ENCODE measurements at regions not wholly inside any gene's neighbourhood (a gene's known extent, or its start where the extent isn't known, plus 50 kb on each side); places are given as distances from the start of the nearest gene placed in this dataset.

DNA sequence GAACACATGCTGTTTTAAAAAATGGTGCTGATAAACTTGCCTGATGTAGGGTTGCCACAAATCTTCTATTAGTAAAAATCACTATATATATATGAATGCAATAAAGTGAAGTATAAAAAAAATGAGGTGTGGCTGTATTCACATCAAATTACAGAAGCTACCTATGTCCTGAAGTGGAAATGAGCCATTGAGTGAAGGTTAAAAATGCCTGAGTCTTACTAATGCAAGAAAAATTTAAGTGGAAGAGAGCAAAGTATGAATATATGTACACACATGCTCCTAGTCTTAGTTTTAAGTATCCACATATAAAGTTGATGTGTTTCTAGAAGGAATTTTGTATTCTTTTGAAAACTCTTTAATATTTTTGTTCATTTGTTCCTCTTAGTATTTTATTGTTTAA, 808.3 kb upstream of the MAN1A1 start:
- H3K4me1 ChIP-seq: no peaks in the 10 kb centered on the region
- no peaks in the 10 kb centered on the region for H3K36me3 ChIP-seq
- TF ChIP-seq EP300 (IDR thresholded peaks at IDR 0.05) (no peak), POLR2AphosphoS5 (IDR thresholded peaks at IDR 0.05) (no peak), POLR2A (IDR thresholded peaks at IDR 0.05) (no peak)
- TF ChIP-seq, protein P1, sequence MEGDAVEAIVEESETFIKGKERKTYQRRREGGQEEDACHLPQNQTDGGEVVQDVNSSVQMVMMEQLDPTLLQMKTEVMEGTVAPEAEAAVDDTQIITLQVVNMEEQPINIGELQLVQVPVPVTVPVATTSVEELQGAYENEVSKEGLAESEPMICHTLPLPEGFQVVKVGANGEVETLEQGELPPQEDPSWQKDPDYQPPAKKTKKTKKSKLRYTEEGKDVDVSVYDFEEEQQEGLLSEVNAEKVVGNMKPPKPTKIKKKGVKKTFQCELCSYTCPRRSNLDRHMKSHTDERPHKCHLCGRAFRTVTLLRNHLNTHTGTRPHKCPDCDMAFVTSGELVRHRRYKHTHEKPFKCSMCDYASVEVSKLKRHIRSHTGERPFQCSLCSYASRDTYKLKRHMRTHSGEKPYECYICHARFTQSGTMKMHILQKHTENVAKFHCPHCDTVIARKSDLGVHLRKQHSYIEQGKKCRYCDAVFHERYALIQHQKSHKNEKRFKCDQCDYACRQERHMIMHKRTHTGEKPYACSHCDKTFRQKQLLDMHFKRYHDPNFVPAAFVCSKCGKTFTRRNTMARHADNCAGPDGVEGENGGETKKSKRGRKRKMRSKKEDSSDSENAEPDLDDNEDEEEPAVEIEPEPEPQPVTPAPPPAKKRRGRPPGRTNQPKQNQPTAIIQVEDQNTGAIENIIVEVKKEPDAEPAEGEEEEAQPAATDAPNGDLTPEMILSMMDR (IDR thresholded peaks at IDR 0.05): no peak
- intact Hi-C loops (cut with DNase I): no loop called here
- H3K9me3 ChIP-seq: peaks cover 0 to 3% (median 0%) of the 10 kb centered on the region in 4 donors
- no peak for DNase-seq
- H3K27me3 ChIP-seq: no peaks in the 10 kb centered on the region
- no peak overlapping the region for H3K27ac ChIP-seq
- no peak overlapping the region for H3K4me3 ChIP-seq

GRCh38 chr6:120147071-120147871, 797.7 kb upstream of the MAN1A1 start:
- intact Hi-C loops (cut with DNase I): no loop called here
- TF ChIP-seq POLR2A (IDR thresholded peaks at IDR 0.05) (no peak), EP300 (IDR thresholded peaks at IDR 0.05) (no peak), POLR2AphosphoS5 (IDR thresholded peaks at IDR 0.05) (no peak)
- TF ChIP-seq, protein P1 (IDR thresholded peaks at IDR 0.05): no peak
- H3K27ac ChIP-seq: no peak overlapping the region
- DNase-seq: no peak
- H3K4me1 ChIP-seq: no peaks in the 10 kb centered on the region
- 54 to 81% methylated on average over 4 of the region's 4 CpGs for WGBS, 2 donors
- no peak overlapping the region for H3K4me3 ChIP-seq
- no peaks in the 10 kb centered on the region for H3K27me3 ChIP-seq
- peaks cover 0 to 3% (median 0%) of the 10 kb centered on the region in 4 donors for H3K9me3 ChIP-seq
- no peaks in the 10 kb centered on the region for H3K36me3 ChIP-seq

DNA sequence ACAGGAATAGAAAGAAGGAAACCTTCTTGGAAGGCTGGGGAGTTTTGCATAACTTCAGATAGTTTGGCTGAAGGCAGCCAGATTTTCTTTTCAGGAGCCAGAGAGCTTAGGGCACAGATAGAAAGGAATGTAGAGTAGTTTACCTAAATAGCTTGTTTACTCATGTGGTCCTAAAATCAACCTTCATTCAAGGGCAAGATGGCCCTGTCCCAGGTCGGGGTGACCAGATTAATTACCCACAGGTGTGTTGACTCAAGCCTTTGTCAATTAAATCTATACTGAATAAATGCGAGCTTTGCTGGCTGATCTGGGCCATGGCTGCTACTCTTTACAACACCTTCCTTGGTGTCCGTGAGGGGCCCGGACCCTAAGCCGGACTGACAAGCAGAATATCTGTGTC, 792.0 kb upstream of the MAN1A1 start:
- H3K4me3 ChIP-seq: no peak overlapping the region
- no peaks in the 10 kb centered on the region for H3K27me3 ChIP-seq
- no peak overlapping the region for H3K27ac ChIP-seq
- no peaks in the 10 kb centered on the region for H3K4me1 ChIP-seq
- intact Hi-C loops (cut with DNase I): no loop called here
- DNase-seq: no peak
- TF ChIP-seq POLR2AphosphoS5 (IDR thresholded peaks at IDR 0.05) (no peak), EP300 (IDR thresholded peaks at IDR 0.05) (no peak), POLR2A (IDR thresholded peaks at IDR 0.05) (no peak)
- TF ChIP-seq, protein P1 (IDR thresholded peaks at IDR 0.05): no peak
- H3K36me3 ChIP-seq: no peaks in the 10 kb centered on the region
- H3K9me3 ChIP-seq: no peaks in the 10 kb centered on the region
- 55 to 66% methylated on average over 5 of the region's 5 CpGs for WGBS, 2 donors

DNA sequence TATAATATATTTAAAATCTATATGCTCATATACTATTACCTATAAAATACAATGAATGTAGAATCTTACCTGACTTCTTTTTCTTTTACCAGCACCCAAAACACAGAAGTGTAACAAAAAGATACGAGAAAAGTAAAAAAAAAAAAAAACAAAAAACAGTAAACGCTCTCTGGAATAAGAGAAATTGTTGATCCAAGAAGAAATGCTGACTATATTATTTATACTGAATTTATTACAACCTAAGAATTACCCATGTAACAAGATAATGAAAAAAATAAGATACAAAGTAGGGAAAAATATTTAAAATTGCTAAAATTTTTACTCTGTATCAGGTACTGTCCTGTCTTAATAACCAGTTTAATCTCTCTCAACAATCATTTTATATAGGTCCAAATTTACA, 787.9 kb upstream of the MAN1A1 start:
- intact Hi-C loops (cut with DNase I): no loop called here
- 80 to 88% methylated on average over 2 of the region's 2 CpGs for WGBS, 2 donors
- no peaks in the 10 kb centered on the region for H3K9me3 ChIP-seq
- no peak for TF ChIP-seq POLR2A (IDR thresholded peaks at IDR 0.05)
- TF ChIP-seq, protein P1 (IDR thresholded peaks at IDR 0.05): no peak
- H3K27me3 ChIP-seq: no peaks in the 10 kb centered on the region
- no peaks in the 10 kb centered on the region for H3K4me1 ChIP-seq
- no peaks in the 10 kb centered on the region for H3K36me3 ChIP-seq
- no peak for DNase-seq
- no peak overlapping the region for H3K4me3 ChIP-seq
- H3K27ac ChIP-seq: no peak overlapping the region

- DNase-seq: no peak
- no peak overlapping the region for H3K4me3 ChIP-seq
- H3K4me1 ChIP-seq: no peaks in the 10 kb centered on the region
- intact Hi-C loops (cut with DNase I): no loop called here
- no peaks in the 10 kb centered on the region for H3K27me3 ChIP-seq
- no peak overlapping the region for H3K27ac ChIP-seq
- TF ChIP-seq POLR2AphosphoS5 (IDR thresholded peaks at IDR 0.05) (no peak), POLR2A (IDR thresholded peaks at IDR 0.05) (no peak), EP300 (IDR thresholded peaks at IDR 0.05) (no peak)
- TF ChIP-seq, protein P1 (IDR thresholded peaks at IDR 0.05): no peak
- no peaks in the 10 kb centered on the region for H3K9me3 ChIP-seq
- H3K36me3 ChIP-seq: no peaks in the 10 kb centered on the region
- 46 to 73% methylated on average over 1 of the region's 1 CpG for WGBS, 2 donors
Measured at GRCh38 chr6:120129228-120129627, 779.7 kb upstream of the MAN1A1 start.

Data from sigmoid colon (tissue), 6 donors.